ENCODE measurements at regions not wholly inside any gene's neighbourhood (a gene's known extent, or its start where the extent isn't known, plus 50 kb on each side); places are given as distances from the start of the nearest gene placed in this dataset.

DNA sequence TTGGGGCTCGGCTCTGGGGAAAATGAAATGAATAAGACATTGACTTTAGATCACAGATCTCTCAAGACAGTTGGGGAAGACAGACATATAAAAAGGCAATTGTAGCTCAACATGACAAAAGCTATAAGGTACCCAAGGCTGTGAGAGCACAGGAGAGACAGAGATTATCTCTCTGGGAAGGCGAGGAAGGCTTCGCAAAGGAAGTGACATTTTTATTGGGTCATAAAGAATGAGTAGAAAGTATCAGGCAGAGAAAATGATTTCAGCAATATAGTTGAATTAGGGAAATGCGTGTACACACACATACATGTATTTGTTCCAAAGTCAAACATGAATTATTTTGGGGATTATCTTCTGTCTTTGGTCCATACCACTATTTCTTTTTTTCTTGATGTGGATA lies 381.8 kb upstream of the ADAMTSL1 start:
- DNase-seq: no peak
- H3K9me3 Mint-ChIP-seq: peaks cover 8% of the 10 kb centered on the region
- no peaks in the 10 kb centered on the region for H3K27me3 Mint-ChIP-seq
- no peak overlapping the region for H3K27ac Mint-ChIP-seq
- H3K36me3 Mint-ChIP-seq: no peaks in the 10 kb centered on the region
- no peak overlapping the region for H3K4me3 Mint-ChIP-seq
- H3K4me1 Mint-ChIP-seq: no peaks in the 10 kb centered on the region

DNA sequence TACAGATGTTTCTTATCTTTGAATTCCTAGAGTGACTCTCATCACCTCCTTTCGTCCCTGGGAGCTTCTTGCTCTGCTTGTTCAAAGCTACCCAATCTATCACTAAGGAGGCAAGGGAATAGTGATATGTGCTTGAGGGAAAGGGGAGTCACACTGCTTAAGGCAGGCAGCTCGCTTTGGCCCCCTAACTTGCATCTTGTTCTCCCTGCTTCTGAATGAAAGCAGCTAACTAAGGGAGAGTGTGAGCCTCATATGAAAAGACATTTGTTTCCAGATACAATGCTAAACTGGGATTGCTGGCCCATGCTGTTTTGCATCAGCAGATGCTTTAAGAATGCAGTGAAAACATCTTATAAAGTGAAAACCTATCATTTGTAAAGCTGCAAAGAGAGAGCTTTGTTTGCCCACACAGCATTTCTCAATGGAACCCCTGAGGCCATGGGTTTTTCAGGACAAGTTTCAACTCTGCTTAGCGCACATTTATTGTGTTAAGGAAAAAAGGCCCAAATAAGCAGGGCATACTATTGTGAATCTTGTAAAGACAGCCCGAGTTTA lies 367.9 kb upstream of the ADAMTSL1 start:
- Mint-ChIP-seq H3K9me3 (no peaks in the 10 kb centered on the region), H3K4me1 (no peaks in the 10 kb centered on the region), H3K4me3 (no peak overlapping the region), H3K27ac (no peak overlapping the region), H3K27me3 (peaks cover 4% of the 10 kb centered on the region), H3K36me3 (no peaks in the 10 kb centered on the region)
- no peak for DNase-seq

DNA sequence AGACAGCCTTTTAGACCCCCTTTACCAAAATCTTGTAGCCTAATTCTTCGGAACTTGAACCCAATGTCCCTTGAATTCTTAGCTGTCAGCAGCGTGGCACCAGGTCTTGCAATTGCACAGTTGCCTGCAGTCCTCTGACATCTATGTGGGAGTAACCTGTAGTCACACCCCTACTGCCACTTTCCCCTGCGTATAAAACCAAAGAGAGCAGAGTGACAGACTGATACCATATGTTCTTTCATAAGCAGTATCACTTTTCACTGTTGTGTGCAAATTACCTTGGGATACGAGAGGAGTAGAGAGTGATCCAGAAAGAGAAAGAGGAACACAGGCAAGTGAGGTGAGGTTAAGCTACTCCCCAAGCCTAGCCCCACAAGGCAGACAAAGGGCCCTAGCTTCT lies 364.3 kb upstream of the ADAMTSL1 start:
- no peak overlapping the region for H3K4me3 Mint-ChIP-seq
- no peaks in the 10 kb centered on the region for H3K4me1 Mint-ChIP-seq
- no peak for DNase-seq
- H3K36me3 Mint-ChIP-seq: no peaks in the 10 kb centered on the region
- no peaks in the 10 kb centered on the region for H3K9me3 Mint-ChIP-seq
- peaks cover 4% of the 10 kb centered on the region for H3K27me3 Mint-ChIP-seq
- H3K27ac Mint-ChIP-seq: no peak overlapping the region

DNA sequence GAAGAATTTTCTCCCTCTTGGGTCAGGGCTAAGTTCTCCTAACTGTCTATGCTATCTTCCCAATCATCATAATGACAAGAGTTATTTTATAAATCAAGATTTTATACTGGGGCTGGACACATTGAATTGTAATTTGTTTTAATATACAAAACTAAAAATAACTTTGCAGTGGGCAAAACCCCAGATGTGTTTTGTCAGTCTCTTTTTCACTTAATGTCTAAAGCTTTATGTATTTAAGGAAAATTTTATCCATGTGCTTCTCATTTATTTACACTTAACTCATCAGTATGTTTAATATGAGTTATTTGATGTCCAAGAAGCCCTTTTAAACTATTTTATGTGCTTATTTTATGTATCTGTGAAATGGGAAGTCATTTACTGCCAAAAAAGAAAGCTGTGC lies 362.8 kb upstream of the ADAMTSL1 start:
- DNase-seq: no peak
- Mint-ChIP-seq H3K27me3 (peaks cover 4% of the 10 kb centered on the region), H3K4me1 (no peaks in the 10 kb centered on the region), H3K27ac (no peak overlapping the region), H3K4me3 (no peak overlapping the region), H3K9me3 (no peaks in the 10 kb centered on the region), H3K36me3 (no peaks in the 10 kb centered on the region)

DNA sequence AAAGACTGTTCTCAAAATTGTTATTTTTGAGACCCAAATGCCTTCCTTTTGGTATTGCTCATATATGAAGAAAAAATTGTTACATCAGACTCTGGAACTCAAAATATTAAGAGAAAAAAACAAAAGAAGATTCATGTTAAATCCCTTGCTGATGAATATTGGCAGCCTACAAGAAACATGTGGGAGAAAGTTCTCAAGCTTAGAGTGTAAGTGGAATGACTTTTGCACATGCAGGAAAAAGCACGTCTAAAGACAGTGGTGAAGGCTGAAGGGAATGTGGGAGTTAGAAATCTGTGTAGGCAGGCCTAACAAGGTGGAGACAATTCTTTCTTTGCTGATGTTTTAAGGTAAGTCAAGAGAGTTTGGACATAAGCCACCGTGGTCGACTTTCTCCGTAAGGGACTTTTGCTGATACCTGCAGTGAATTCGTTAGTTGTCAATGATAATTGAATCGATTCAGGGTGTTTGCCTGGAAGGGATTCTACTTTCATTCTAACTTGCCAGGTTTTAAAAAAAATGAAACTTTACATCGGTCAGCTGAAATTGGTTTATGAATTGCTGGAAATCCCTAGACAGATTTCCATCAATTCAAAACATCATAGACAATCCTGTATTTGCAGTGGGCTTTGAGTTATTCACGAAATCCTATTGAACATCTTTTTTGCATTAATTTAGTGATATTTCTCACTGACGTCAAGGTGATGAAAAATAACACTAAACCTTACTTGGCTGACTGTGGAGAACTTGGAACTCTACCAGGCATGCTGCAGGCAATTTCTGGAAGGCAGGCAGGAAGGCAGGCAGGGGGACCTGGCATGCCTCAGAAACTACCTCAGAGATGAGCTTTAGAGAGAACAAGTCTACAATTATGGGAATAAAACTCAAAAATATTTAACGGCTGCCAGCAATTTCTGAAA lies 359.1 kb upstream of the ADAMTSL1 start:
- Mint-ChIP-seq H3K9me3 (no peaks in the 10 kb centered on the region), H3K4me3 (no peak overlapping the region), H3K36me3 (no peaks in the 10 kb centered on the region), H3K27ac (no peak overlapping the region), H3K4me1 (no peaks in the 10 kb centered on the region), H3K27me3 (peaks cover 3% of the 10 kb centered on the region)
- no peak for DNase-seq

DNA sequence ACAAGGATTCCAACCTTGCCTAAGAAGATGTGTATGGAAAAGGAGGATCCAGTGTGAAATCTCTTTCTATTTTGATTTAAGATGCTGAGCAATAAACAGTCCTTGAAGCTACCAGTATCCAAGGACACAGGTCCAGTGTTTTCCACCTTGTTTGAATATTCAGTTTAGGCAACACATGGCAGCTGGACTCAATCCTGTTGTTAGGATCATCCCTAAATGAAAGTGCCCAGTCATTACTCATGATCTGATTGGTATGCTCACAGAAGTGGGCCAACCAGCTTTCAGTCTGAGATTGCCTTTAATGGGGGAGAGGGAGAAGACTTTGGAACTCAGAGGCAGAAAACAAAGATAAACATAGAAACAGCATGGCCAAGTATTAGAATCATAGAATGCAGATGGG lies 355.7 kb upstream of the ADAMTSL1 start:
- DNase-seq: no peak

DNA sequence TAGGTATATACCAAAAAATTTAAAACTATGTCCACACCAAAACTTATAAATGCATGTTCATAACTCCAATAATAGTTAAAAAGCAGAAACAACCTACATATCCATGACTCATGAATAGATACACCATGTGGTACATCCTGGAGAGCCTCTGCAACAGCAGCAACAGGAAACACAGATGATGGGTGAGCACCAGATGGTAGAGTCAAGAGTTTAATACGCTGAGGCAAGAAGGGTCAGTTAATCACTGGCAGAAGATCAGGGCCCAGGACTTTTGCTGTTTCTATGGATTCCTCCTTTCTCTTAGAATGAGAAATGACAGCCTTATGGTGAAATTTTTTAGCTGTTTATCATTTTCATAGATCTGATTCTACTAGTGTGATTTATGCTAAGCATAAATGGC lies 351.8 kb upstream of the ADAMTSL1 start:
- Mint-ChIP-seq H3K36me3 (no peaks in the 10 kb centered on the region), H3K9me3 (no peaks in the 10 kb centered on the region), H3K27ac (no peak overlapping the region), H3K4me3 (no peak overlapping the region), H3K4me1 (no peaks in the 10 kb centered on the region), H3K27me3 (peaks cover 1% of the 10 kb centered on the region)
- no peak for DNase-seq

More for the DNA sequence above, 355.7 kb upstream of the ADAMTSL1 start:
- H3K9me3 Mint-ChIP-seq: no peaks in the 10 kb centered on the region
- no peaks in the 10 kb centered on the region for H3K36me3 Mint-ChIP-seq
- H3K4me1 Mint-ChIP-seq: no peaks in the 10 kb centered on the region
- peaks cover 3% of the 10 kb centered on the region for H3K27me3 Mint-ChIP-seq
- no peak overlapping the region for H3K4me3 Mint-ChIP-seq
- no peak overlapping the region for H3K27ac Mint-ChIP-seq

DNA sequence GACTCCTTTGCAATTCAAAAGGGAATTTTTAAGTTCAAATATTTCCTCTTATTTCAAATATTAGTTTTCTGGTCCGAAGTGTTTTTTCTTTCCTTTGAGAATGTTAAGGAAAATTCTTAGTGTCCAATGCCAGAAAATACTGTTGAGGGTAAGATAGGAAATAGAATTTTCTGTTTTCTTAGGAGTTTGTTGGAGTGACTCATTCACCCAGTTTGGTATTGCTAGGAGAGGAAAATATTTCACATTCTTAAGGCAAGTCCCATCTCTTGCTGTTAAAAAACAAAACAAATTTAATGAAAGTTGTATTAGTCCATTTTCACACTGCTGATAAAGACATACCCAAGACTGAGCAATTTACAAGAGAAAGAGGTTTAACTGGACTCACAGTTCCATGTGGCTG lies 349.2 kb upstream of the ADAMTSL1 start:
- Mint-ChIP-seq H3K27ac (no peak overlapping the region), H3K9me3 (no peaks in the 10 kb centered on the region), H3K4me1 (no peaks in the 10 kb centered on the region), H3K4me3 (no peak overlapping the region), H3K27me3 (no peaks in the 10 kb centered on the region), H3K36me3 (no peaks in the 10 kb centered on the region)
- DNase-seq: no peak

DNA sequence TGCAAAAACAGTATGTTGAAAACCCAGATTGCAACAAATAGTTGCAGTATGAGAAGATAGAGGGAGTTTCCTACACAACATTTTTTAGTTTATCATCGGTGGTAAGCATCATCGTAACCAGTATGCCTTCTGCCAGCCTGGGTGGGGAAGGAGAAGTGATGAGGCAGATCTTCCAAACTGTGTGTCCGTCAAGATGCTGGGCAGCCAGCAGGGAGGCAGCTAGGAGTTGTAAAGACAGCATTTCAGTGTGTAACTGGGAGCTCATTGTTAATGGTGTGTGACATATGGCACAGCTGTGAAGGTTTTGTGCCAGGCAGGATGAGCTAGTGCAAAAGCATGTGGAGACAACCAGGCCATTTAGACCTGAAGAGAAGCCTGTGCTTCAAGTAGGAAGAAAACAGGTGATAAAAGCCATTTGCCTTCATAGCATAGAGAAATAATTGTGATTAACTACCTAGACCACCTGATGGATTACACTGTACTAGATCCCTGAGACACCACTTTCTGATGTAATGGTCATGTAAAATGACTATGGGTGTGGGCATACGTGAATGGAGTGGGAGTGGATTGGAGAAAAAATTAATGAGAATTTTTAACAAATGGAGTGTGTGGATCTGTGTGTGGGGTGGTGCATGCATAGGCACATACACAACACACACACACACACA lies 347.0 kb upstream of the ADAMTSL1 start:
- Mint-ChIP-seq H3K27ac (no peak overlapping the region), H3K36me3 (no peaks in the 10 kb centered on the region), H3K4me3 (no peak overlapping the region), H3K4me1 (no peaks in the 10 kb centered on the region), H3K27me3 (no peaks in the 10 kb centered on the region), H3K9me3 (no peaks in the 10 kb centered on the region)
- no peak for DNase-seq

DNA sequence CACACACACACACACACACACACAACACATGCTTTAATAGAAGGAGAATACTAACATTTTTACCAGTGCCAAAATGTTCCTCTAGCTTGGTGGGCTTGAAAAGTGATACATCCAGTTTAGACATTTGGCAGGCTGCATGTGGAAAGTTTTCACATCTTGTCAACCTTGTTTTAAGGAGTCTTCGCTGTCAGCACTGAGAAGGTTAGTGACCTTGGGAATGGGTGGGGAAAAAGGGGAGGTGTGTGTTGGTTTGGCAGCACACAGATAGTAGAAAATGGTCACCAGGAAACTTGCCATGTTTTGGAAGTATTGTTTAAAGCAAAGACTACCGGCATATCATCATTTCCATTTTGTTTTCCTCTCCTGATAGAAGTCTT lies 346.5 kb upstream of the ADAMTSL1 start:
- H3K9me3 Mint-ChIP-seq: no peaks in the 10 kb centered on the region
- DNase-seq: no peak
- H3K4me1 Mint-ChIP-seq: no peaks in the 10 kb centered on the region
- H3K27me3 Mint-ChIP-seq: no peaks in the 10 kb centered on the region
- H3K4me3 Mint-ChIP-seq: no peak overlapping the region
- H3K27ac Mint-ChIP-seq: no peak overlapping the region
- H3K36me3 Mint-ChIP-seq: no peaks in the 10 kb centered on the region

DNA sequence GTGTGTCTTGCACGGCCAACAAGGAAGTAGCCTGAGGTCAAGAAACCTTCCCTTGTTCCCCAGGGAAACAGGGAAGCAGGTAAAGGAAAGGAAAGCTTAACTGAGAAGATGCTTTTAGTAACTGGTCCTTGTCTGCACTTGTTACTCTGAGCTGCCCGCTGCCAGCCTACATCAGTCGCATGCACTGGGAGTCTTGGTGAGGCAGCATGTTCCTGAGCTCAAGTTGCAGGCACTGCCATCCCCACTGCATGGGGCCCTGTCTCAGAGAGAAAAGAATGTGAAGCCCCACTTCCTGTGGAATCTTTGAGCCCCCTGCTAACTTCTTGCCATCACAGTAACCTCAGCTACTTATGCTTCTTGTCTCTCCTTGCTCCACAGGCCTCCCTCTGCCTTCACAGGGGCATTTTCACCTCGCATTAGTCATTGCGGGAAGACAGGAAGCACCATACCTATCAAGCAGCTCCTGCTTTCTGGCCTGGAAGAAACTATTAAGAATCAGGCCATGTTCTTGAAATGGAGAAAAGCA lies 344.1 kb upstream of the ADAMTSL1 start:
- H3K4me3 Mint-ChIP-seq: no peak overlapping the region

DNA sequence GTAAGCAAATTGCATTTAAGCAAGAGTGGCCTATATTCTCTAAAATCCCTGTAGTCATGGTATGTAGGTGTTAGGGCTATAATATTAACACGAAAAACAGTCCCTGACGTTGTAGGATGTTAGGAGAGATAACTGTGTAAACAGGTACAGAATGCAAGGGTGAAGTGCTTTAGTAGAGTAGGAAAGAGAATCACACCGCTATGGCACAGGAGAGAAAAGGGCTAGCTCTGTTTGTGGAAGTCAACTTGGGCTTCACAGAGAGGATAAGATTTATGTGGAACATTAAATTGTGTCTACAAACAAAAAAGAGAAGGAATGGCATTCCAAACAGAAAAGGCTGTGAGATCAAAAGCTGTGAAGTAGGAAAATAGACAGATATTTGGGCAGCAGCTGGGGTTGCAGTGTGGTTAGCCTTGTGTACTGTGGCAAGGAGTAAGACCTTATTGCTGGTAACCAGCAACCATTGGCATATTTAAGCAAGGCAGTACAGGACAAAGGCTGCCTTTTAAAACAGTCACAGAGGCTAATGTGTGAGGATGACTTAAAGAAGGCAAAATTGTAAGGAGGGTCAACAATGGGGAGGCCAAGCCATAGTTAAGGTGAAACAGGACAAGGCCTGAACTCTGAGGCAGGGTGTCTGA lies 337.5 kb upstream of the ADAMTSL1 start:
- Mint-ChIP-seq H3K4me3 (no peak overlapping the region), H3K4me1 (no peaks in the 10 kb centered on the region), H3K27ac (no peak overlapping the region), H3K27me3 (peaks cover 3% of the 10 kb centered on the region), H3K9me3 (no peaks in the 10 kb centered on the region), H3K36me3 (no peaks in the 10 kb centered on the region)
- DNase-seq: no peak

More for the DNA sequence above, 344.1 kb upstream of the ADAMTSL1 start:
- no peak overlapping the region for H3K27ac Mint-ChIP-seq
- H3K27me3 Mint-ChIP-seq: no peaks in the 10 kb centered on the region
- no peaks in the 10 kb centered on the region for H3K4me1 Mint-ChIP-seq
- no peaks in the 10 kb centered on the region for H3K9me3 Mint-ChIP-seq
- no peak for DNase-seq
- H3K36me3 Mint-ChIP-seq: no peaks in the 10 kb centered on the region

DNA sequence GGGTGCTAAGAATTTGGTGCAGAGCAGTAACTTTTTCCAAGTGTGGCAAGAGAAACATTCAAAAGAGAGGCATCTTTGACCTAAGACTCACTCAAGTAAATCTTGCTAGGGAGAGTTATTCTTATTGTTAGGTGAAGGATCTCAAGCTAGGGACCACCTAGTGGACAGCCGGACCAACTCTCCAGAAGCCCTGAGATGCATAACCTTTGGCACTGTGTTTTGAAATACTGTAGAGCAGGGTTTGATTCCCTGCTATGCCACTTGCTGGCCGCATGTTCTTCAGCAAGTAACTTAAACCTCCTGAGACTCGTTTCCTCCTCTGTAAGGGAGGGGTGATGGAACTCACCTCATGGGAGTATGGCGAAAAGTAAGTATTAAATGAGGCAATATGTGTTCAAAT lies 336.1 kb upstream of the ADAMTSL1 start:
- H3K27me3 Mint-ChIP-seq: peaks cover 3% of the 10 kb centered on the region
- no peak overlapping the region for H3K27ac Mint-ChIP-seq
- no peaks in the 10 kb centered on the region for H3K9me3 Mint-ChIP-seq
- no peaks in the 10 kb centered on the region for H3K4me1 Mint-ChIP-seq
- no peak overlapping the region for H3K4me3 Mint-ChIP-seq
- no peaks in the 10 kb centered on the region for H3K36me3 Mint-ChIP-seq
- no peak for DNase-seq

DNA sequence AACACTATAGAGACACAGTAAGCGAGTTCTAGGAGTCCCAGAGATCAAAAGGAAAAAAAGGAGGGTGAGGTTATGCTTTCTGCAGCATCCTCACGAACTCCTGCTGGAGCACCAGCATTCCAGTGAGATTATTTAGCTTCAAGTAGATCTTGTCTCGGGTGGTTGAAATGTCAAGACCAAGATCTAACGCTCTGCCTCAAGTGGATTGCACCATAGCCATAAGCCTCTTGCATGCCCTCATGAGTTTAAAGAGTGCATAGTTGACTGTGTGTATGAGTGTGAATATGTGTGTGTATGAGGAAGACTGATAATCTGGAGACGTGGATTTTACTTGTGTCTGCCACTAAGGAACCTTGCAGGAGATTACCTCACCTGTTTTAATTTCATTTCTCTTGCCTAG lies 335.3 kb upstream of the ADAMTSL1 start:
- no peaks in the 10 kb centered on the region for H3K9me3 Mint-ChIP-seq

DNA sequence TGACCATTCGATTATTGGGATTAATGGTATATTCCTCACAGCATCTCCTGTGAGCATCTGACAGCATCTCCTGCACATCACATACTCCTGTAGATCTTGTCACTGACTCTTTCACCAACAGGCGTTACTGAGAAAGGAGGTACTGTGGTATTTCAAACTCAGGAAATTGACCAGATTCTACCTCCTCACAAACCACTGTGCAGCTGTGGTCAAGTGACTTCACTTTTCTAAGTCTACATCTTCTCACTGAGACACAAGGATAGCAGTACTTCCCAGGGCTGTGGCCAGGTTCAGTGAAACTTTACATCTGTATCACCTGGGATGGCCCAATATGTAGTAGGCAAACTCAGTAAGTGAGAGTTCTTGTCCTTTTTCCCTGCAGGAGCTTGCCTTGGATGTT lies 332.3 kb upstream of the ADAMTSL1 start:
- H3K4me1 Mint-ChIP-seq: no peaks in the 10 kb centered on the region
- no peak overlapping the region for H3K4me3 Mint-ChIP-seq

More for the DNA sequence above, 335.3 kb upstream of the ADAMTSL1 start:
- Mint-ChIP-seq H3K4me3 (no peak overlapping the region), H3K36me3 (no peaks in the 10 kb centered on the region), H3K27ac (no peak overlapping the region), H3K27me3 (peaks cover 3% of the 10 kb centered on the region), H3K4me1 (no peaks in the 10 kb centered on the region)
- DNase-seq: no peak

More for the DNA sequence above, 332.3 kb upstream of the ADAMTSL1 start:
- DNase-seq: no peak
- H3K36me3 Mint-ChIP-seq: no peaks in the 10 kb centered on the region
- no peaks in the 10 kb centered on the region for H3K9me3 Mint-ChIP-seq
- H3K27me3 Mint-ChIP-seq: no peaks in the 10 kb centered on the region
- no peak overlapping the region for H3K27ac Mint-ChIP-seq

Data from activated naive CD8-positive, alpha-beta T cell treated with anti-CD3 and anti-CD28 coated beads for 36 hours (primary cell).